AG04450 (cell line): ENCODE measurements at regions not wholly inside any gene's neighbourhood (a gene's known extent, or its start where the extent isn't known, plus 50 kb on each side); places are given as distances from the start of the nearest gene placed in this dataset.

Experiments used
- CTCF ChIA-PET: fragments of 300-600, 350-600 bp; formaldehyde crosslinking; extraction: SDS; loops from one replicate; lab custom pipeline; 2022; ENCODE audit warnings: antibody characterized with exemption, inconsistent platforms; lab: Charles Lee
- POLR2A ChIA-PET: fragments of 350-600 bp; formaldehyde crosslinking; extraction: SDS; loops from one replicate; lab custom pipeline; 2021; ENCODE audit warnings: antibody characterized with exemption, inconsistent platforms; lab: Yijun Ruan, JAX
- DNase-seq: peaks from one replicate; pipeline ENCODE4 v3.0.0-alpha.2; 2011; ENCODE audit warnings: low read depth, low spot score
- H3K27ac ChIP-seq: one replicate; pipeline ENCODE4 v1.5.1; 2012; ENCODE audit warnings: low read depth, low read length, control low read depth
- H3K27me3 ChIP-seq: one replicate; pipeline ENCODE4 v1.6.0; 2012; ENCODE audit warnings: low read length; ENCODE audit not compliant: control insufficient read depth, insufficient read depth
- H3K4me3 ChIP-seq: 2 replicates; pipeline ENCODE4 v1.5.1; 2011; ENCODE audit warnings: mild to moderate bottlenecking, low read depth, low read length, control low read depth
- H3K9me3 ChIP-seq: 2 replicates; pipeline ENCODE4 v1.5.1; 2012; ENCODE audit warnings: low read length; ENCODE audit not compliant: control insufficient read depth, insufficient read depth
- CTCF ChIP-seq: IDR thresholded peaks from 2 replicates; pipeline ENCODE4 v1.5.1; 2011; ENCODE audit warnings: low read depth, low read length, control low read depth, inconsistent platforms

GRCh38 chr3:27923349-27924068, 201.4 kb upstream of the EOMES start:
- H3K27ac ChIP-seq = no peak overlapping the region
- H3K27me3 ChIP-seq = no peaks in the 10 kb centered on the region
- TF ChIP-seq CTCF = no peak
- ChIA-PET POLR2A (no interaction called here), CTCF (no interaction called here)
- no peak overlapping the region for H3K4me3 ChIP-seq
- no peak for DNase-seq
- no peaks in the 10 kb centered on the region for H3K9me3 ChIP-seq

GRCh38 chr3:27927882-27928281, 205.8 kb upstream of the EOMES start:
- Histone ChIP-seq H3K27me3 (no peaks in the 10 kb centered on the region), H3K27ac (no peak overlapping the region), H3K9me3 (no peaks in the 10 kb centered on the region), H3K4me3 (no peak overlapping the region)
- no peak for TF ChIP-seq CTCF
- DNase-seq = no peak
- ChIA-PET CTCF (interaction anchor here (0.6 to 1.3 kb wide), 2 partner anchors 17 to 34 kb away, joined by 3 read pairs; no protein-coding TSS in a partner anchor), POLR2A (no interaction called here)

GRCh38 chr3:27930052-27930602, 208.0 kb upstream of the EOMES start:
- ChIA-PET POLR2A (no interaction called here), CTCF (no interaction called here)
- H3K9me3 ChIP-seq = no peaks in the 10 kb centered on the region
- TF ChIP-seq CTCF = no peak
- DNase-seq = no peak
- H3K4me3 ChIP-seq = no peak overlapping the region
- no peaks in the 10 kb centered on the region for H3K27me3 ChIP-seq
- no peak overlapping the region for H3K27ac ChIP-seq

GRCh38 chr3:27935492-27935891, 213.4 kb upstream of the EOMES start:
- H3K9me3 ChIP-seq = no peaks in the 10 kb centered on the region
- no peaks in the 10 kb centered on the region for H3K27me3 ChIP-seq
- ChIA-PET POLR2A (no interaction called here), CTCF (no interaction called here)
- no peak overlapping the region for H3K4me3 ChIP-seq
- no peak for DNase-seq
- TF ChIP-seq CTCF = no peak
- no peak overlapping the region for H3K27ac ChIP-seq

GRCh38 chr3:27939521-27939920, 217.4 kb upstream of the EOMES start:
- POLR2A ChIA-PET = no interaction called here

More at GRCh38 chr3:27939521-27939920, 217.4 kb upstream of the EOMES start:
- Histone ChIP-seq H3K27me3 (no peaks in the 10 kb centered on the region), H3K9me3 (no peaks in the 10 kb centered on the region), H3K4me3 (no peak overlapping the region), H3K27ac (no peak overlapping the region)
- TF ChIP-seq CTCF = no peak
- DNase-seq = no peak
- CTCF ChIA-PET = interaction anchor here (0.7 kb wide), 1 partner anchor 228 kb away, joined by 3 read pairs; no protein-coding TSS in a partner anchor
